ENCODE measurements at regions not wholly inside any gene's neighbourhood (a gene's known extent, or its start where the extent isn't known, plus 50 kb on each side); places are given as distances from the start of the nearest gene placed in this dataset.
"Not testable (repeated sequence)": the region's sequence is repeated elsewhere in the genome, so short reads cannot be mapped to it uniquely, and the experiment has no call there.

DNA sequence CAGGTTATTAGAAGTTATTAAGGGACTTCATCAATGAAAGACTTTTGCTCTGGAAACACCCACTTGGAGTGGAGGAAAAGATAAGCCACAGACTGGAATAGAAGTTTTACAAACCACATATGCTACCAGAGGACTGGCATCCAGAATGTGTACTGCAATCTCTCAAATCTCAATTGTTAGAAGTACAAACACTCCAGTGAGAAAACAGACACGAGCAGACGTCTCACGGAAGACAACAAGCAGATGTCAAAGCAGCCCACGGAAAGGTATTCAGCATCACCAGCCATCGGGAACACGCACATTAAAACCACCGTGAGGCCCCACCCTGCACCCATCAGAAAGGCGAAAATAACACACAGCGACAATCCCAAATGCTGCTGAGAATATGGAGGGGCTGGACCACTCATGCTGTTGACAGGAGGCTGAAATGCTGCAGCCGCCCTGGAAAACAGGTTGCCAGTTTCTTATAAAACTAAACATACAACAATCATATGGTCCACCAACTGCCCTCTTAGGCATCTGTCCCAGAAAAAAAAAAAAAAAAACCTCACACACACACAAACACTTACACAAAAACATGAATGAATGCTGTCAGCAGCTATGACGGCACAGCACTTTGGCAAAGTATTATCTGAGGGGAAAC lies 131.9 kb upstream of the SFSWAP start:
- no peak for DNase-seq

DNA sequence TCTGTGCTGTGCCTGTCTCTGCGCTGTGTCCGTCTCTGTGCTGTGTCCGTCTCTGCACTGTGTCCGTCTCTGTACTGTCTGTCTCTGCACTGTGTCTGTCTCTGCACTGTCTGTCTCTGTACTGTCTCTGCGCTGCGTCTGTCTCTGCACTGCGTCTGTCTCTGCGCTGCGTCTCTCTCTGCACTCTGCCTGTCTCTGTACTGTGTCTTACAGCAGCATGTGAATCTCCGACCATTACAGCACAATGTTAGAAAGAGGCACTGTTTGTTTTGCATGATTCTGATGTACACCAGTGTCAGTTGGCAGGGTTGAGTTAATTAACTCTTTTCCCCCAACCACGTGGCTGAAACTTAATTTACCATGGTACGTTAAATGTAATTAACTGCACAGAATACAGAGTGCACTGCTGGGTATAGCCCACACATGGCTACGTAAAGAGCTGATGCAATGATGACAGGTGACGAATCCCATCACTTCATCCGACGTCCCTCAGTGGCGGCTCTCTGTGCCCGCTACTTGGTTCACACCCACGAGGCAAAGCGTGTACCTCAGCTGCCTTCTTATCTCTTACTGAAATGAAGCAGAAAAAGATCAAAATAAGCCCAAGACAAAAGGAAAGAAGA lies 127.7 kb upstream of the SFSWAP start:
- DNase-seq, result no peak

DNA sequence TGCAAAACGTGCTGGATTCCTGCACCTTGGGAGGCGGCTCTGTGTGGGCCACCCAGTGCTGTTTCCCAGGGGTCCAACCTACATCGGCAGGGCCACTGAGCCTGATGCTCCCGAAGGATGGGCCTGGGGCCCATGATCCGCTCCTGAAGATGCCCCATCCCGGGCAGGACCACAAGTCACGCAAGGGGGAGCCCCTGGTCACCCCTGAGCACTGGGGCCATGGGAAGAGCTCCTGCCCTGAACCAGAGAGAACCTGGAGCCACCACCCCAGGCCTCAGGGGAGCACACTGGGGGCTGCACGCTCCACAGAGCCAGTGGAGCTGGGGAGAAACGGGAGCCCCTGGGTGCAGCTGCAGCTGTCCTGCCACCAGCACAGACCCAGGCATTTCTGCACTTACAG lies 124.6 kb upstream of the SFSWAP start:
- DNase-seq, result no peak

DNA sequence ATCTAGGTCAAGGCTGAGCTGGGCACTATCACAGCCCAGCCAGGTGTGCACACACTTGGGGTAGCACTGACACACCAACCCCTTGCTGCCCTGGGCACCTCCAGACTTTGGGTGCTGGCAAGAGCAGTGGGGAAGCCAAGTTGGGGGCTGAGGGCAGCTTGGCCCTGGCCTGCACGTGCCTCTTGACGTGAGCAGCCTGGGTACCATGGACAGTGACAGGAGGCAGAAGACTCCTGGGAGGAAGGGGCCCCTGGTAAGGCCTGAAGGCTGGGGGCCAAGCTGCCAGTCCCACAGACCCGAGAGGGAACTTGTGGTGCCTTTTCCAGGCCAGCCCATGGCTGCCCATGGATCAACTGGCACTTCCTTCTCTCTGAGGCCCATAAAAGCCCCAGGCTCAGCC lies 124.1 kb upstream of the SFSWAP start:
- DNase-seq, result no peak

DNA sequence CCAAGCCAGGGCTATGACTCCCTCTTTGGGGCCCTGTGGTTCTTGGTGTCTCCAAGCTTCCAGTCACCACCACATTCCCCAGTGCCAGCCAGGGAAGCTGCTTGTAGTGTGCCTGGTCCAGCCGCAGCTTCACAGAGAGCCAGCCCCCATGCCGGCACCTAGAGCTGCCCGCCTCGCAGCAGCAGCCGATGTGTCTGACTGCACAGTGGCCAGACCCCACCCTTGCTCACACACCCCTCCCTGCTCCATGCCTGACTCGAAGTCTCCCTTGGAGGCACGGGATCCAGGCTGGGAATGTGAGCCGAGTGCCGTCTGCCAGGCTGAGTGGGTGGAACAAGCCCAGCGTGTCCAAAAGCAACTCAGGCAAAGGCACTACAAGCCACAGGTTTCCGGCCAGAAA lies 123.3 kb upstream of the SFSWAP start:
- DNase-seq, result no peak

DNA sequence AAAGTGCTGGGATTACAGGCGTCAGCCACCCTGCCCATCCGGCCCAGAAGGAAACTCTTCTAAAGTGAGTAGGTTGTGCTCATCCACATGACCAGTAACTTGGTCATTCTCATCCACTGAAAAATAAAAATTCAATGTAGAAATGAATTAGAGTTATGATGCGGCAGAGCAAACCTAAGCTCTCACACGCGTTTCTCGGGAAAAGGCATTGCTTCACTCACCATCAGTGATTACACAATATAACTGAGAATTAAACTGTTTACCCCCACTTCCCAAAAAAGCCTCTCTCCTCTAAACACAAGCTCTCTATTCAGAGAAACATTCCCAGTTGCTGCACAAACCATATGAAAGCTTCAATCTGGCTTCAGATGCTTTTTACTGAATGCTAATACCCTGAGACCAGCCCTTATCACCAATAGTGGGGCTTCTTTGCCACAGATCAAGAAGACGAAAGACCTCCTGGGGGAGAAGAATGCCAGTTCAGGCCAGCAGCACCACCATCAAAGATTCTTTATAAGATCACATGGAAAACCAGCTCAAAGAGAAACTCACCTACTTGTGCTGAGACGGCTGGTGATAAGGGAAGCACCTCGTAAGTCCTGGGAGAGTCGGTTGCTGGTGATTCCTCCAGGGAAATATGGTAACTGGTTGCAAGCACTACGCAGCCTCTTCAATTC lies 121.5 kb upstream of the SFSWAP start:
- DNase-seq, result no peak

DNA sequence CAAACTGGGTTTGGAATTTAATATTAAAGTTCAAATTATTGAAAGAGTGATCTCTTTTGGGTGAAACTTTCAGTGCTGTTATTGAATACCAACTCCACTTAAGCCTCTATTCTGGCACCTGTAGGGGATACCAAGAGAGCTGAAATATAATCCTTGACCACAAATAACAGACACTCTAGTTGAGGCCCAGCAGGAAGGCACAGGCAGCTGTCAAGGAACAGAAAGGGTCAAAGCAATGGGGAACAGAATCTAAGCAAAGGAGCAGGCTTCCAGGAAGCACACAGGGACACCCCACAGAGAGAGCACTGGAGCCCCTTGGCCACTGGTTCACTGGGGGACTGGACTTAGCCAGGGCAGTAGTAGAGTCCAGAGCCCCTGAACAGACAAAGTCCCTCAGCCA lies 120.9 kb upstream of the SFSWAP start:
- no peak for DNase-seq

DNA sequence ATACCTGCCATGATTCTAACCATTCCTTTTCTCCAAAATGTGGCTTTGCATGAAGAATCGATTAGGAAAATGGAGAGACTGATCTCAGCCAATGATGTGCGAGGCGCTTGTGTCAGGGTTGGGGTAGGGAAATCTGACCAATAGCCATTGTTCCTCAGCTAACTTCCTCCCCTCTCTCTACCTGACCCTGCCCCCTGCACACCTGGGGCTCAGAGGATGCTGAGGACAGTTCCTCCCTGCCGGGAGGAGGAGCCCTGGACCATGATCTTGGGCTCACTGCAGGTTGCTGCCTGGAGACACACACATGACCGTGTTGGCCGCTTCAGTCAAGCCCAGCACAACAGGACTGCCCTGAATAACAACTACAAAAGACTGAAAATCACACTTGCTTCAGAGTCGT lies 119.8 kb upstream of the SFSWAP start:
- DNase-seq, result no peak

DNA sequence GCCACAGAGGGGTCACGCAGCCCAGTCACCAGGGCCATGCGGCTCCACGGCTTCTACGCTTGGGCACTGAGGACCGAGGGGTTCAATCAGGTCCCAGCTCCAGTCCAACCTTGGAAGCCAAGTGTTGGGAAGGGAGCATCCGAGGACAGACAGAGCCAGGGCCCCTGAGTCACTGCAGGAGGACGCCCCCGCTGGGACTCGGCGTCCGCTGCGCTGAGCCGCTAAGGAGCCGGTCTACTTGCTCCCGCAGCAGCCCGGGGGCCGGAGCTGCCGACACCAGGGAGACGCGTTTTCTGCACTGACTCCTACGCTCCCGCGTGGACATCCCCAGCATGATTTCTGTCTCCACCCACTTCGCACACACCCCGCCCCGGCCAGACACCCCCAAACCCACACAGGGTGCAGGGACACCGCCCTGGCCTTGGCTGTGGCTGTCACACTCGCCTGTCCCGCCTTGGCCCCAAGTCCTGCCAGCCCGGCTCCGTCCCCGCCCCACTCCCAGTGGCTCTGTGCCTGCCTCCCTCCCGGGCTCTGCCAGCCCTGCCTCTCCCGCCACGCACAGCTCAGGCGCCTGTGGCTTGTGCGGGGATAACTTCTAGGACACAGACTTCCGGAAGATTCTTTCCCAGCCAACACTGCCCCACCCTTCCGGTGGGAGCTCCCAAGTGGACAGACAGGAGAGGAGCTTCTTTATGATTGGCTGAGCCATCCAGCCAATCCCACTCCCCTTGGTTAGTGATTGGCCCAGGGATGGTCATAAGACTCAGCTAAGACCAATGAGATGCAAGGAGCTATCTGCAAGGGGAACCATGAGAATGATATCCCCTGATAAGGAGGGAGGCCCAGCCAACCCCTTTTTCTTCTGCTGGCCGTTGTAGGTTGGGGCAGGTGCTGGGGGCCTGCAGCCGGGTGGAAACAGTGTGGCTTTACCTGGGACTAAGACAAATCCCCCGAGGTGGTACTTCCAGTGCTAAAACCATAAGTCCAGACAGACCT lies 118.9 kb upstream of the SFSWAP start:
- no peak for DNase-seq

DNA sequence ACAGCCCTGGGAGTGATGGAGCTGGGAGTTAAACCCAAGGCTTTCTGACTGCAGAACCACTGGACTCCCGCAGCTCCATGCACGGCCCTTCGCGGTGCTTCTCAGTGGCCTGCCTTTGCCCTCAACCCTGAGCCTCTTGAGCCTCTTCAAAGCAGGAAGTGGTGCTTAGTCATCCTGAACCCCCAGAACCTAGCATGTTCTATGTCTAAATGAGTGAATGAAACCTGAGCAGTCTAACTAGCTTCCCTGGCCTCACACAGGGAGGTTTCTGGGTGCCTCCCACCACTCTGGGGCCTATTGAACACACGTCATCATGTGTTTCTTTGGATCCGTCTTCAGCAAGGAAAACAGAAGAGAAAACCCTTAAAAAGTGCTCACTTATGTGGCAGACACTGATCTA lies 117.9 kb upstream of the SFSWAP start:
- no peak for DNase-seq

DNA sequence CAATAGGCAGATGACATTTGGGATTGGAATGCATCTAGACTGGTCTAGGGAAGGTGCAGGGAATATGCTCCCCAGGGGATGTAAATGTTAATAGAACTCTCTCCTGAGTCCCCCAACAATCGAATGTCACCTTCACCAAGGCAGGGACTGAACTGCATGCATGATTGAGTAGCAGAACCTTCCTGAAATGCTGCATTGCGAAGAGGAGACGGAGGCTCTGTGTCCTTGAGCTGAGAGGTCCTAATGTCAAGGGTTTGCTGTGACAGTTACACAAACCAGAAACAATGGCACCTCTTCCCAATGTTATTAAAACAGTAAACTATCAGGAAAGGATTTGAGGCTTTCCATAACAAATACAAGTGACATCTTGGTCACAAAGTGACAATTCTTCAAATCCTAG lies 117.5 kb upstream of the SFSWAP start:
- no peak for DNase-seq

DNA sequence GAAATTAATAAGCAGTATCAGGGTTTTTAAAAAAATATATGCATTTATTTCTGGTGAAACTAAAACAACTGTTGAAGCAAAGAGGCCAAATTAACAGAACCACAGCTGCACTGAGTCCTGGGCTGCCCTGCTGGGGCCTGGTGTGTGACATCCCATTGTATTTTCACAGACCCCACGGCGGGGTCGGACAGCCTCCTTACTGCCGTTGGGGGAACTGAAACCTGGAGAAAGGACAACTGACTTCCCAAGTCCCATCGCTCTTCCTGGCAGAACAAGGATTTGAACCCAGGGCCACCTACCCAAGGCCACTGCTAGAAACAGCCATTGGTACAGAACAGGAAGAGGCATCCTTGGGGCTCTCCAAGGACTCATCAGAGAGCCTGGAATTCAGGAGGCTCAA lies 114.8 kb upstream of the SFSWAP start:
- DNase-seq, result no peak

DNA sequence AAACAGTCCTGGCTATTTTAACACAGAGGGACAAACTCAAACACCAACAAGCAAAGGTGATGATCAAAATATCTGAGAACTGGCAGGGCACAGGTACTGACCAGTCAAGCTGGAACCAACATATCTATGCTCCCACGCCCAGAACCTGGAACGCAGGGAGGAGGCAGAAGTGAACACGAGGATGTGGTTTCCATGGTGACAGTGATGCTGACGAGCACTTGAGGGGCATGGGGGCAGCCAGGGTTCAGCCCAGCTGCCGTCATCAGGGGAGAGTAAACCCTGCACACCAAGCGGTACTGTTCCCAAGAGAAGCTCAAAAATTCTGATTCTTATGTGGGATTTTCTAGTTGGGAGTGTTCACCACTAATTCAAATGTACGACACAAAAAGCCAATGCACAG lies 113.6 kb upstream of the SFSWAP start:
- DNase-seq, result no peak

DNA sequence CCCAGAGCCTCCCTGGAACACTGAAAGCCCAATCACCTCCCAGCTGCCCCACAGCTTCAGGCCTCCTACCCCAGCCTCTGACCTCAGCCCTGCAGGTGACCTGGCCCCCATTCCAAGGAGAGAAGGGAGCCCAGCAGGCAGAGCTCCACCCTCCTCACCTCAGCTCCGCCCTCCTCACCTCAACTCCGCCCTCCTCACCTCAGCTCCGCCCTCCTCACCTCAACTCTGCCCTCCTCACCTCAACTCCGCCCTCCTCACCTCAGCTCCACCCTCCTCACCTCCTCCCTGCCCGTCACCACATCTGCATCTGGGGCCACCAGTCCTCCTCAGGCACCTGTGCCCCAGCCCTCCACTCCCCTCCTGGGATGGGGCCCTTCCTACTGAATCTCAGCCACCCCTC lies 112.2 kb upstream of the SFSWAP start:
- DNase-seq, result no peak

DNA sequence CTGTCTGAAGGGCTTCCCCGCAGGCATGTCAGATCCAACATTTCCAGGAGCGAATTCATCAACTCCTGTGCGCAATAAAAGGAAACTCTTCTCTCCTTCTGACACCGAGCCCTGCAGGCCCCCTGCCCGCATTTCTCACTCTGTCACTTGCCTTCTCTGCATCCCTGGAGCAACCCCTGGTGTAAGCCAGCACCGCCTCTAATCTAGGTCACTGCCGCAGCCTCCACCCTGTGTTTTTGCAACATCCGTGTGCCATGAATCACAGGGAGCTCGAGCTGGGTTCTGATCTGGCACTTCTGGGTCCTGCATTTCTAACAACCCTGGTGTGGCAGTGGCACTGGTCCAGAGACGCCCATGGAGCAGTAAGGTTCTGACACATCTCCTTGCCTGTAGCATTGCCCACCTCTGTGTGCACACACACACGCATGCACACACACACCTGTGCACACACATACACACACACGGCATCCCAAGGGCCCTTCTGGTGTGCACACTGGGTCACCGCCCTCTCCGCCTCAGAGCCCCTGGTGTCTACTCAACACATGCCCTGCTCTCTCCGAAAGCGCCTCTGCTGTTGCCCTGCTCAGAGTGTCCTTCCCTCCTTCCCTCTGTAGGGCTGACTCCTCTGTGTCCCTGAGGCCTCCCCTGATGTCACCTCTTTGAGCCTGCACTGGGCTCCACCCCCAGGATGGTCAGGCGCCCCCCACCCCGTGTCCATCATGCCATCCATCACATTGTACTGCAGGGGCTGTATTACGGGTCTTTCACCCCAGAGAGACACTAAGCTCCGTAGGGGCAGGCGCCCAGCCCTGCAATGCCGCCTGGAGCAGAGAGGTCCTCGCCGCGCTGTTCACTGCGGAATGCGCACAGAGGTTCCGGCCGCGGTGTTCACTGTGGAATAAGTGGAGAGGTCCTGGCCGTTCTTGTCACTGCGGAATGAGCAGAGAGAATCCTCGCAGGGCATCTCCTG lies 111.4 kb upstream of the SFSWAP start:
- no peak for DNase-seq

DNA sequence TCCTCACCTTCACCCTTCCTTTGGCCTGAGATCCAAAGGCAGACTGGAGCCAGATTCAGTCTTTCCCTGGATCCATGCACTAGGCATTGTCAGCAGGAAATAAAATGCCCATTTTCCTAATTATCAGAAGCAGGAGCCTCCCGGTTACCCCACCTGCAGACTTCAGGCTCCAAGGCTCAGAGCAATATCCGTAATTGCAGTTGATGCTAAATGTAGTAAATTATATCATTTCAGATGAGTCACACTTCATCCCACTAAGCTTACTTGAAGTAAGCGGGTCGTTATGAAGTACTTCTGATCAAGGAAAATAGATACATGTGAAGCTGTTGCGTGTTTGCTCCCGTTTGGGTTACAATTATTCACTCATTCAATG lies 110.7 kb upstream of the SFSWAP start:
- no peak for DNase-seq

DNA sequence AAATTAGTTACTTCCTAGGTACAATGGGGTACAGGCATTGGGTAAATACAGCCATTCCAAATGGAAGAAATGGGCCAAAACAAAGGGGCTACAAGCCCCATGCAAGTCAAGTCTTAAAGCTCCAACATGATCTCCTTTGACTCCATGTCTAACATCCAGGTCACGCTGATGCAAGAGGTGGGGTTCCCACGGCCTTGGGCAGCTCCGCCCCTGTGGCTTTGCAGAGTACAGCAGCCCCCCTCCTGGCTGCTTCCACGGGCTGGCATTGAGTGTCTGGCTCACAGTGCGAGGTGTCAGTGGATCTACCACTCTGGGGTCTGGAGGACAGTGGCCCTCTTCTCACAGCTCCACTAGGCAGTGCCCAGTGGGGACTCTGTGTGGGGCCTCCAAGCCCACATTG lies 109.4 kb upstream of the SFSWAP start:
- not testable (repeated sequence) for DNase-seq

DNA sequence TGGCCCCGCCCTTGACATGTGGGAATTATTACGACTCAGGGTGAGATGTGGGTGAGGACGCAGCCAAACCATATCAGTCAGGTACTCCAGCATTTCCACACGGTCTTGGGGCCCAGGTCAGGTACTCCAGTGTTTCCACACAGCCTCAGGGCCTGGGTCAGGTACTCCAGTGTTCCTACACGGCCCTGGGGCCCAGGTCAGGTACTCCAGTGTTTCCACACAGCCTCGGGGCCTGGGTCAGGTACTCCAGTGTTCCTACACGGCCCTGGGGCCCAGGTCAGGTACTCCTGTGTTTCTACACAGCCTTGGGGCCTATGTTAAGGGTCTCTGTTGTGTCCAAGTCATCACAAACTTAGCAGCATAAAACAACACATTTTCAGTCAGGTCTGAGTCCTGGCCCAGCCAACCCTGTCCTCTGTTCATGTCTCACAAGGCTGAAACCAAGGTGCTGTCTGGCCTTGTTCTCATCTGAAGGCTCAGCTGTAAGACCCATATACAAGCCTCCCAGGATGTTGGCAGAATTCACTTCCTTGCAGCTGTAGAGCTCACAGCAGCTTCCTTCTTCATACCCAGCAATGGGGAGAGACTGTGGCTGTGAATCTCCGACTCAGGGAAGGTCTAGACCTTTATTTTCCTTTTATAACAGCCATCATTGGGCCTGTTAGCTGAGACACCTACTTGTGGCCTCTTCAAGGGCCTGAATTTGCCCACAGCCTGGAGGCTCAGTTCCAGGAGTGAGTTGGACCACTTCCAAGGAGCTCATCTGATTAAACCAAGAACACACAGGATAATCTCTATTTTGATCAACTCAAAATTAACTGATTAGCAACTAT lies 107.6 kb upstream of the SFSWAP start:
- DNase-seq, result no peak

DNA sequence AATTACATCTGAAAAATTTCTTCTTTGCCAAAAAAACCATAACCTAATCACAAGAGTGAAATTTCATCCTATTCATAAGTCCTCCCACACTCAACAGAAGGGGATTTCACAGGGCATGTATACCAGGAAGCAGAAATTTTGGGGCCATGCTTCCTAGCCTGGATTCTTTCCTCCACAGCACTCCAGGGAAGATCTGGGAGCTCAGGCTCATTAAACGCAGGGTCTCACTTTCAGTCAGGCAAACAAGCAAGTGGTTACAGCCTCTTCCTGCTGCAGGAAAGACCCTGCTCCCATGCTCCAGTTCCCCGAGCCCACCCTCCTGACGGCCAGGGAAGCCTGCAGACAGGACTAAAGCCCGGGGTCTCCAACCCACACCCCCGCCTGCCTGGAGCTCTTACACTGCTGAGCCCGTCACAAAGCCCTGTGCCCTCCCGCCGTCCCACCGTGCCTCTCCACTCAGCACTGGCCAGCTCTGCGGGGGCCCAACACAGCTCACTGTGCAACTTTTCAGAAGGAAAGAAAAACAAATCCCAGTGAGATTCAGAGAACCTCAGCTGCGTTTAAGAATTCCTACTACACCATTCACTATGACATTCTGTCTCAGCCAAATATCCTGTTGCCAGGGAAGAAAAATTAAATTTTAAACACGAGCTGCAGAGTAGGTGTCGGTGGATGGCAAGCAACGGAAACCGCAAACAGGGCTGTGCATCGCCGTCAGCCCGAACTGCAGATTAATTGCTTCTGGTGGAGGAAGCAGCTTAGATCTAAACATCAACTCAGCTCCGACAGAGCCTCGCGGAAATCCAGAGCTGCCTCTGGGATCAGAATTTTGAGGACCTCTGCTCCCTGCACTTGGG lies 106.7 kb upstream of the SFSWAP start:
- no peak for DNase-seq

DNA sequence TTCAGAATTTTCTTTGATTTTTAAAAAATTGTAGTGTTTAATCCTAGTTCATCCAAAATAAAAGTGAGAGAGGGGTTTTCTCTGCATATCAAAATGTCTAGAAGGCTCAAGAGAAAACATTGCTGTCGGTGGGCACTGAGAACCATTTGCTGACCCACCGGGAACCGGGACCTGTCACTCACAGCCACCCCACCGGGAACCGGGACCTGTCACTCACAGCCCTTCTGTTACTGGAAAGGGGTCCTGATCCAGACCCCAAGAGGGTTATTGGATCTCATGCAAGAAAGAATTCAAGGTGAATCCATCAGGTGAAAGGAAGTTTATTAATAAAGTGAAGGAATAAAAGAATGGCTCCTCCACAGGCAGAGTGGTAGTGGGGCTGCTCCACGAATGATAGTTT lies 106.0 kb upstream of the SFSWAP start:
- DNase-seq, result no peak

Measured in skin of body (tissue), 1 donor.